Activated CD8-positive, alpha-beta memory T cell treated with anti-CD3 and anti-CD28 coated beads, Interleukin-2, amount 50 U/mL, for 48 hours (primary cell): ENCODE measurements at regions not wholly inside any gene's neighbourhood (a gene's known extent, or its start where the extent isn't known, plus 50 kb on each side); places are given as distances from the start of the nearest gene placed in this dataset.
"Not testable (repeated sequence)": the region's sequence is repeated elsewhere in the genome, so short reads cannot be mapped to it uniquely, and the experiment has no call there.

Experiments
- DNase-seq: peaks from one replicate; pipeline ENCODE4 v3.0.0-alpha.2; 2020

DNA sequence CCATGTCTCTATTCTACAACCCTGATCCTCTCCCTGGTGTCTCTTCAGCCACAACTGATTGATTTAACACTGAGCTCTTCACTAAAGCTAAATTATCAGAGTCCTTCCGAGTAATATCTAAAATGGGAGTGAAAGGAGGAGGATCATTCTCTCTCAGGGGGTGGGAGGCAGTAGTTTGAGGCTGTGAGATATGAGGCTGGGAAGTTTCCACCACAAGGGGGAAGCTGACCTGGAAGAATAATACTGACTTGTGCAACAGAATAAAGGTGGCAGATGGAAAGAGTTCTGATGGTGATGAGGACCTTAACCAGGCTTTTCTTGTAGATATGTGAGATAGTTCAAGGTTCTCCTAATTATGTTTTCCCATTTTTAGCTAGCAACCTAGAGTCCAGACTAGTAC lies 241.6 kb upstream of the VKORC1L1 start:
- not testable (repeated sequence) for DNase-seq

DNA sequence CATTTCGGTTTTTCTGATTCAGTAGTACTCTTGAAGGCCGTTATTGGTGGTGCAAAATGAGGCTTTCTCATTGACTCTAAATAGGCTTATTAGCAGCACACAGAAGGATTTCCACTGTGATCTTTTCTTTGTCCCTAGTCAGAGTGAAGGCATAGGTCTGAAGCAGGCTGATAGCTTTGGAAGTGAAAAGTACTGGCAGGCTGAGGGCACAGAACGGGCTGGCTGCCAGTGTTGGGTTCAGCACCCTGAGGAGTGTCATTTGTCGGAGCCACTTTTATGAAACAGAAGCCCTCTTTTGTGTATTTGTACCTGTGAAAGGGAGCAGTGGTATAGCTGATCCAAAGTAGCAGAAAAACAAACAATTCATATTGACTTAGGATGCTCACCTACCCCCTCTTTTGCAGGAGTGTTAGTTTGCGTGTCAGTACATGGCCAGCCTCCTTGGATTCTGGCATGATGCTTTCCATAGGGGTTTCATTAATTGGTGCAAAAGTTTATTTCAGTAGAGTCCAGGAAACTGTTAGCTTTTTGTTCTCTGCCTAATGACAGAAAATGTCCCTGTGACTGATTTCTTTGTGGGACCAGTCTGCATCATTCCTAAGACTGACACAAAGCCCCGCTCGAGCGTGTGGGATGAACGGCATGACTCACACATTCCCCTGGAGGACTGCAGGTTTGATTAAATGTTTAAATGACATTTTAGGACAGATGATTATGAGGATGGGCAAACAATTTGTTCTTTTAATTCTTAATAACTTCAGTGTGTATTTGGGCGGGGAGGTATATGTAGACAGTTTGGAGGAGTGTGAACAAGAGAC lies 239.1 kb upstream of the VKORC1L1 start:
- DNase-seq = not testable (repeated sequence)

DNA sequence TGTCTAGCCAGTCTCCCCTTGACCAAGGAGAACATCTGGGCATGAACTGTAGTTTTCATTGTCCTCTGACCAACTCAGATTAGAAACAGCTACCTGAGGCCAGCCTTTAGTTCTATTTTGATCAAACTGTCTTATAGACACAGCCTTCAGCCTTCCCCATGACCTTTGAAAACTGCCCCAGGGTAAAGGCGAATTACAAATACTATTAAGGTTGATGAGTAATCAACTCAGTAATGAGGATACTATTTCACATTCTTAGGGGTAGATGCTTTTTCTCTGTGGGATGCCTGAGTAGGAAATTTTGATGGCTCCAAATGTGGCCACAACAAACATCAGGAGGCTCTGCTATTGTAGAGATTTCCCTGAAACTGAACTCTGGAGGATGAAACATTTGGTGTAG lies 234.0 kb upstream of the VKORC1L1 start:
- DNase-seq = not testable (repeated sequence)

DNA sequence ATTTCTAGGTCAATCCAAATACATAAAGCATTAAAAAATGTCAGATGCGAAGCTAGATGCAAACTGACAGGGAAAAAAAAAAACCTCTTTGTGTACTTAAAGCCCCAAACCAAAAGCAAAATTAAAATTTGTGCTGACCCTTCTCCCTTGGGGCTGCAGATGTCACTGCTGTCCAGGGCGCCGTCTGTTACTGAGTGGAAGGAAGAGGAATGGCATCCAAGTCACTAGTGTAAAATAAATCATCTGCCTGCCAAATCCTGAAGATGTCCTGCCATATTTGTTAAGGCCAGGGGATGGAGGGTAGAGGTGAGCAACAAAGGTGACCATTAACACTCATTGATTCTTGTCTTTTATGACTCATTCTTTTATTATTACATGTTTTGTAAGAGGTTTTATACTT lies 233.2 kb upstream of the VKORC1L1 start:
- DNase-seq = not testable (repeated sequence)

DNA sequence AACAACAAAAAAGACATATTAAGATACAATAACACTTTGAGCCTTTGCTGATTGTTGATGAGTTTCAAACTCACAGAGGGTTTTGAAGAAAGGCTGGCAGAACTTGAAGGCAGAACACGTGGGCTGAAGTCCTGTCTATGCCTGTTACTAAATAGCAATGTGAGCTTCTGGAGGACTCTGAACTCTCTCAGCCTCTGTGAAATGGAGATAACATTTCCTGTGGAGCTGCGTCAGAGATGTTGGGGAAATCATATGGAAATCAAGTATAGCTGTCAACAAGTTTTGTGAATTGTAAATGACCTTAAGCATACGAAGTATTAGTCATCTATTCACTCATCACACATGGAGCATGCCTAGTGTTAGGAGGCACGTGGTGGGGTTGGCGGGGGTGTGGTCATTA lies 229.4 kb upstream of the VKORC1L1 start:
- DNase-seq = not testable (repeated sequence)

DNA sequence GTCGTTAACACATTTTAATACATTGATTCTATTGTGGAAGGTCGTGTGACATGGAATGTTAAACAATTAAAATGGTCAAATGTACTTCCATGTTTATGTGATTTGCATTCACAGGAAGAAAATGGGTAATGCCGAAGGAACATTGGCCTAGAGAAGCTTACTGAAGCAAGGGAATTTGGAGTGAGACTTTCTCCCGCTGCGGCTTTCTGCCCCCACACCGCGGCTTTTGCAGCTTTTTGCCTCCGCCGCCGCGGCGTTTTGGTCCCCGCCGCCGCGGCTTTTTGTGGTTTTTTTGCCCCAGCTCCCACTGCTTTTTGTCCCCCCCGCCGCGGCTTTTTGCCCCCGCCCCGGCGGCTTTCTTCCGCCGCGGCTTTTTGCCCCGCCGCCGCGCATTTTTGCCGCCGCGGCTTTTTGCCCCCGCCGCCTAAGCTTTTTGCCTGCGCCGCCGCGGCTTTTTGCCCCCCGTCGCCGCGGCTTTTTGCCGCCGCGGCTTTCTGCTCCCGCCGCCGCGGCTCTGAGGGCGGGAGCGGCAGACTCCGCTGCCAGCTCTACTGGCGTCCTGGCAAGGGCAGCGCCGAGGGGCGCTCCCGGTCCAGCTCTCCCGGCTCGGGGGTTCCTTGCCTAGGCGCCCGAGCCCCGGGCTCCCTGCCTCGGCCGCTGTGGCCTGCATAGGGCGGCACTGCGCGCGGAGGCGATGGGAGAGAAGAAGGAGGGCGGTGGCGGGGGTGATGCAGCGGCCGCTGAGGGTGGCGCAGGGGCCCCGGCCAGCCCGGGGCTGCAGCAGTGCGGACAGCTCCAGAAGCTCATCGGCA lies 225.5 kb upstream of the VKORC1L1 start:
- not testable (repeated sequence) for DNase-seq

DNA sequence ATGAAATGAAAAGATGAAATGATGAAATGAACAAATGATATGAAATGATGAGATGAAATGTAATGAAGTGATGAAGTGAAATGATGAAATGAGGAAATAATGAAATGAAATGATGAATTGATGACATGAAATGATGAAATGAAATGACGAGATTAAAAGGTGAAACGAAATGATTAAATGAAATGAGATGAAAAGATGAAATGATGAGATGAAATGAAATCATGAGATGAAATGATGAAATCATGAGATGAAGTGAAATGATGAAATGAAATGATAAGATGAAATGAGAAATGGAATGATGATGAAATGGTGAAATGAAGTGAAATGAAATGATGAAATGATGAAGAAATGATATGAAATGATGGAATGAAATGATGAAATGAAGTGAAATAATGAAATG lies 221.7 kb upstream of the VKORC1L1 start:
- not testable (repeated sequence) for DNase-seq

DNA sequence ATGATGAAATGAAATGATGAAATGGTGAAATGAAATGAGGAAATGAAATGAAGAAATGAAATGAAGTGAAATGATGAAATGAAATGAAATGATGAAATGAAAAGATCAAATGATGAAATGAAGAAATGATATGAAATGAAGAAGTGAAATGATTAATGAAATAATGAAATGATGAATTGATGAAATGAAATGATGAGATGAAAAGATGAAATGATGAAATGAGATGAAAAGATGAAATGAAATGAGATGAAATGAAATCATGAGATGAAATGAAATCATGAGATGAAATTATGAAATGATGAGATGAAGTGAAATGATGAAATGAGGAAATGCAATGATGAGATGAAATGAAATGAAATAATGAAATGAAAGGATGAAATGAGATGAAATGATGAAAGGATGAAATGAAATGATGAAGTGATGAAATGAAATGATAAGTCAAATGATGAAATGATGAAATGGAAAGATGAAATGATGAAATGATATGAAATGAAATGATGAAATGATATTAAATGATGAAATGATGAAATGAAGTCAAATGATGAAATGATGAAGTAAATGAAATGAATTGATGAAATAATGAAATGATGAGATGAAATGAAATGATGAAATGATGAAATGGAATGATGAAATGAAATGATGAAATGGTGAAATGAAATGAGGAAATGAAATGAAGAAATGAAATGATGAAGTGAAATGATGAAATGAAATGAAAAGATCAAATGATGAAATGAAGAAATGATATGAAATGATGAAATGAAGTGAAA lies 220.9 kb upstream of the VKORC1L1 start:
- DNase-seq = not testable (repeated sequence)

DNA sequence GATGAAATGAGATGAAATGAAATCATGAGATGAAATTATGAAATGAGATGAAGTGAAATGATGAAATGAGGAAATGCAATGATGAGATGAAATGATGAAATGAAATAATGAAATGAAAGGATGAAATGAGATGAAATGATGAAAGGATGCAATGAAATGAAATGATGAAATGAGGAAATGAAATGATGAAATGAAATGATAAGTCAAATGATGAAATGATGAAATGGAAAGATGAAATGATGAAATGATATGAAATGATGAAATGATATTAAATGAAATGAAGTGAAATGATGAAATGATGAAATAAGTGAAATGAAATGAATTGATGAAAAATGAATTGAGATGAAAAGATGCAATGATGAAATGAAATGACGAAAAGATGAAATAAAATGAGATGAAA lies 220.2 kb upstream of the VKORC1L1 start:
- not testable (repeated sequence) for DNase-seq

DNA sequence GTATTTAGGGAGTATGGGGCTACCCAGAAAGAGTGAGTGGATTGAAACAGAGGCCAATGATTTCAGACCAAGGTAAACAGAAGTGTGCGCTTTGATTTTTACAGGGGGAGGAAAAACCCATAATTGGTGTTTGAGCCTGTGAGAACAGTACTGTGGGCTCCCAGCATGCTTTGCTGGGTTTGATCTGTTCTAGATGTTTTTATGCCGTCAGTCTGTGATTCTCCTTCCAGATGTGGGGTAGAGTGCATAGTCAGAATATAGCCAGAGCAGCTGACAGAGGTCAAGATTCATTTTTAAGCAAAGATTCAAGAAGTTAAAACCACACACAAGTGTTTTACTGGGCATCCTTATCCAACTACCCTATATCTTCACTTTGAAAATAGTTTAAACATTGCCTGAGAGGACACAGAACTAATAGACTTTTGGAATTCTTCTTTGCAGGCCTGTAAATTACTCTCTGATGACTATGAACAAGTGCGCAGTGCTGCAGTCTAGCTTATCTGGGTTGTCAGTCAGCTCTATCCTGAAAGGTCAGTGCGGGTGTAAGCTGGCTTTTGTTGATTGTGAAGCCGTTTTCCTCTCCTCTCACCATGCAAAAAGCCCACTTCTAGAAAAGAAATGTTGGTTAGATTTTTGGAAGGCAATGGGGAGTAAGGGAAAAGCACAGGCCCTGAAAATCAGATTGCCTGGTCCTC lies 216.2 kb upstream of the VKORC1L1 start:
- DNase-seq = not testable (repeated sequence)

DNA sequence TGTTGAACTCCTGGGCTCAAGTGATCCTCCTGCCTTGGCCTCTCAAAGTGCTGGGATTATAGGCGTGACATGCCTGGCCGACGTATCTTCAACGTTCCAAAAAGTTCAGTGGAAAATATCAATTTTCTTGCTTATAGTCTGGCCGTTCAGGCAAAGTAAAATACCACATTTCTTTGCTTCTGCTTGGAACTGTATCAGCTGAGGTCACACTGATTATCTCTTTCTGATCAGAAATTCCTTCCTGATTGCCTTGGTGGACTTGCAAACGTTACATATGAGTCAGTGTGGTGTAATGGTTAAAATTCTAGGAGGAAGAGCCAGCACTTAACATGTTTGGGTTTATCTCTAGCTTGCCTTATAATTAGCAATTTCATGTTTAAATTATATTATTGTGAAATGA lies 189.5 kb upstream of the VKORC1L1 start:
- DNase-seq = not testable (repeated sequence)

DNA sequence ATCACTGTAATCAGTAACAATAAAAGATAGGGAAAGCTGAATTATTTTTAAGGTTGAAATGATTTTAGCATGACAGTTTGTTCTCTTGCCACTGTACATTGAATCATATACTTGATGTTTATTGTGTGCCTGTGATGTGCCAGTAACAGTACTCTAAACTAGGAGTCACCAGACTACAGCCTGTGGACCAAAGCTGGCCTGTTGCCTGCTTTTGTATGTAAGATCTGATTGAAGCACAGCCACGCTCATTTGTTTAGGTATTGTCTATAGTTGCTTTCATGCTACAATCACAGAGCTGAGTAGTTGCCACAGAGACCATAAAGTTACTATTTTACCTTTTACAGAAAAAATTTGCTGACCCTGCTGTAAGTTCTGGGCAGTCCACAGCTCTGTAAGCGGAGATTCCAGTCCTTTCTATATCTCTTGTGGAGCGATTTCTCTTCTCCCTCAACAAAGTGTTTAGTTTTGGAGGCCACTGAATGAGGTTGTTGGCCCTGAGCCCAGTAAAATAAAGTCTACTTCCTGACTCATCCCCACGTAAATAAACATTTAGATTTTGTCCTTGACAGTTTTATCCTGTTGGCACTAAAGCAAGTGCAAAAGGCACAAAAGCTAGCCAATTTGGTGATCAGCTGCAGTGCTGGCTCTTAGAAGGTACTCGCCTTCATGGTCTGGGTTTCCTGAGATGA lies 173.7 kb upstream of the VKORC1L1 start:
- not testable (repeated sequence) for DNase-seq

DNA sequence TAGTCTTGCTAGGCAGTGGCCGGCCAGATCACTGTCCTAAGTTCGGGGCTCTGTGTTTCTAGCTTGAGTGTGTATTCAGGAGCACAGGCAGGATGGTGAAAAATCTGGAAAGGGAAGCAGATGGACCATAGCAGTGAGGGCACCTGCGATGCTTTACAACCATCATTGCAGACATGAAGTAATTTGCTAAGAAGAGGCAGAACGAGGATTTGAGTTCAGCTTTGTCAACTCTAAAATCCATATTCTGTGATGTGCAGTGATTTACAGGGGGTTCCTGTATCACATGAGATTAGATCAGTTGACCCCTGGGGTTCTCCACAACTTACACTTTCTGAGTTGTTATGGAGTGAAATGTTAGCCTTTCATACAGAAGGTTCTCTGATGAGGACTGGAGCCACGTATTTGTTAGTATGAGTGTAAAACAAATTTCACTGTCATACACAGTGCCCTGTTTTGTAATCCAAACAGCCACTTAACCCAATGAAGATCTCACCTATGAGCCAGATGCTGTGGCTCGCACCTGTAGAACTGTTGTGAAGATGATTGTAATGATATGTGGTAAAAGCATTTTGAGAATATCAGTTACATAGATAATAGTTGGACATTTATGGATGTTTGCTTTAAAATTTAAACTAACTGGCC lies 173.0 kb upstream of the VKORC1L1 start:
- not testable (repeated sequence) for DNase-seq

DNA sequence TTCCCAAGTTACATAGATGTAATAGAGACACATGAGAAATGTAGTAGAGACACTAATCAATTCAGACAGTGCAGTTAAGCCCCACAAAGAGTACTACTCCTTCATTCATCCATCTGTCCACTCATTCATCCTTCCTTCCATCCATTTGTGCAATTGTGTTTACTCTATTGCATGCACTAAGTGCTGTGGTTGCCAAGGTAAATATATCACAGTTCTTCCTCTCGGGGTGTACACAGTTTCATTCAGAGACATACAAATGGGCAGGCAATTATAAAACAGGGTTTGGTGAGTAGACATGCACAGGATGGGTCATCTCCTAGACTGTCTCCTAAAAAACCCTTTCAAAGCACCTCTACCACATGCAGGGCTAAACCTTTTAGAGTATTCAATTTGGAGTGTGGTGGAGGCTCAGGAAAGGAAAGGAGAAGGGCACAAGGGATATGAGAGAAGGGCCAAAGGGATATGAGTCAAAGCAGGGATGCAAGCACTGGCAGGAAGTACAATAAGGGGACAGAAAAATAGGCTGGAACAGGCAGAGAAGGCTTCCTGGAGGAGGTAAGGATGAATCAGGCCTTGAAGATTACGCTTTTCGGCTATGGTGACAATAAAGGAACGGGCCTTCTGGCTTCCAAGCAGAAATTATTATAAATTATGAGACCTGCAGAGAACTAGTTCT lies 153.6 kb upstream of the VKORC1L1 start:
- DNase-seq = not testable (repeated sequence)

DNA sequence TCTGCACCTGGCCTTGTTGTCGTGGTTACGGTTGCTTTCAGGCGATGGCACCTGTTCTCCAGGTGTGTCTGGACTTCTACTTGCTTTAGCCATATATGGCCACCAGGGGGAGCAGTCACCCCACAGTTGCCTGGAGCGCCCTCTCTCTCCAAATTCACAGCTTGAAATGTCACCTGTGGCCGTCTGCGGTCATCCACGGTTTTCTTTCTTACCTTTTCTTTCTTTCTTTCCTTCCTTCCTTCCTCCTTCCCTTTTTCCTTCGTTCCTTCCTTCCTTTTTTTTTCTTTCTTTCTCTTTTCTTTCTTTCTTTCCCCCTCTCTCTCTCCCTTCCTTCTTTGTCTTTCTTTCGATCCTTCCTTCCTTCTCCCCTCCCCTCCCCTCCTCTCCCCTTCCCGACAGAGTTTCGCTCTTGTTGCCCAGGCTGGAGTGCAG lies 150.5 kb upstream of the VKORC1L1 start:
- DNase-seq = peak; percentile 77

DNA sequence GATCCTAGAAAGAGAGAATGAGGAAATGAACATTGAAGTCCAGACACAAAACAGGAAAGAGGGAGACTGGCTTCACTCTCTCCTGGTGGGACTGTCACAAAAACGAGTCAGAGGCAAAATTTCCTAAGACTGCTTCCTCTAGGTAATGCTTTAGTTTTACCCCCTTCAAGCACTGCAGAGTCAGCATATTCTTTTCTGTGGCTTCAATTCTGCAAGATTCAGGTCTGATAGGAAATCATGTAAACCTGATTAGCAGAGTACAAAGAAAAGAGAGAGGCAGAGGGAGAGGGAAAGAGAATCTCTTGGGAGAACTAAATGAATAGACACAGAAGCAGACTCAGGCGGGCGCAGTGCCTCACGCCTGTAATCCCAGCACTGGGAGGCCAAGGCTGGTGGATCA lies 145.7 kb upstream of the VKORC1L1 start:
- not testable (repeated sequence) for DNase-seq

DNA sequence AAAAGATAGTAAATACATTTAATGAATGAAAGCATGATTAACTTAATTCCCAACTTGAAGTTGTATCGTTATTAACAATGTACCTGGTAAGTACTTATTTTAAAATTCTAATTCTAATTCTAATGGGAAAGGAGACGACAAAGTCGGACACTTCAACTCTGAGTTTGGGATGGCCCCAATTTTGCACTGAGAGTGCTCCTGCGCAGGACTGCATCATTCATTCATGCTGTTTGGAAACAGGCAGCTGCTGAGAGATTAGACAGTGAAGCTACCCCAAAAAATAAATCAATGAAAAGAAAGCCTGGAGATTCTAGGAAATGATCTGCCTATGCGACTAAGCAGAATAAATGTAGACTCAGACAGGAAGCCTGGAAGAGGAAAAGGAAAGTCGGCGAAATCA lies 141.7 kb upstream of the VKORC1L1 start:
- DNase-seq = no peak

DNA sequence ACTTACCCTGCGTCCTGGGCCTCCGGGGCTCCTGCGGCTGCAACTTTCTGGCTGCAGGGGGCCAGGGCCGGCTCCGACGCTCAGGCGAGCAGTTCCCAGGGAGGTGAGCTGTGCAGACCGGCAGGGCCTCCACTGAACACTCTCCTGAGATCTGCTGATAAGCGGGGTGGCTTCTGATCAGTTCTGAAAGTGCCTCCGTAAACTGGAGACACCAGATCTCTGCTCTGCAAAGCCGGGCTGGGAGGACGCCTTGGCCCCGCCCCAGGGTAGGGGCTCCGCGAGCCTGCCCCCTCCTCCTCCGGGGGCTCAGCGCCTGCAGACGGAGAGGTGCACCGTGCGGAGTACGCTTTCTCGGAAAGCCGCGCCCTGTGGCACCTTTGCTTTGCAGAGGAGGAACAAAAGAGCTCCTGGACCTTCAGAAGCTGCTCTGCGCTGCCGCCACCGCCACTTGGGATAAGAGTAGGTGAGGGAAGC lies 141.3 kb upstream of the VKORC1L1 start:
- peak; percentile 59 for DNase-seq

DNA sequence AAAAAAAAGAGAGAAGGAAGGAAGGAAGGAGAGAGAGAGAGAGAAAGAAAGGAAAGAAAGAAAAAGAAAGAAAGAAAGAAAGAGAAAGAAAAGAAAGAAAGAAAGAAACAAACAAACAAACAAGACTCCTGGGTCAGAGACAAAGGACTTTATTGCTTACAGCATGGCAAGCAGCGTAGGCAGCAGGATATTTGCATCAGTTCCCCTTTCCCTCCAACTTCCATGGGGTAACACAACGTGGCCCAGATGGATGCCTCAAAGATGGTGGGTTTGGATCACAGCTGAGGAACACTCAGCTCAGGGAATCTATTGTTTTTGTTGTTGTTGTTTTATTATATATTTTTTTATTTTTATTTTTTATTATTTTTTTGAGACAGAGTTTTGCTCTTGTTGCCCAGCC lies 128.5 kb upstream of the VKORC1L1 start:
- peak; percentile 13 for DNase-seq

DNA sequence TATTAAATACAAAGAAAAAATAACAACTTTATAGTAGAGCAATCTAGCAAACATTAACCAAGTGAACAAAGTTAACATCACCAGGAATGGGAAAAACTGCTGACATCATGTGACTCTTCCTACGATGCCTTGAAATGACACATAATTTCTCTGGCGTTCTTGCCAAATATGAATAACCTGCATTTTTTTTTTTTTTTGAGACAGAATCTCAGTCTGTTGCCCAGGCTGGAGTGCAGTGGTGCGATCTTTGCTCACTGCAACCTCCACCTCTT lies 126.5 kb upstream of the VKORC1L1 start:
- DNase-seq = no peak

DNA sequence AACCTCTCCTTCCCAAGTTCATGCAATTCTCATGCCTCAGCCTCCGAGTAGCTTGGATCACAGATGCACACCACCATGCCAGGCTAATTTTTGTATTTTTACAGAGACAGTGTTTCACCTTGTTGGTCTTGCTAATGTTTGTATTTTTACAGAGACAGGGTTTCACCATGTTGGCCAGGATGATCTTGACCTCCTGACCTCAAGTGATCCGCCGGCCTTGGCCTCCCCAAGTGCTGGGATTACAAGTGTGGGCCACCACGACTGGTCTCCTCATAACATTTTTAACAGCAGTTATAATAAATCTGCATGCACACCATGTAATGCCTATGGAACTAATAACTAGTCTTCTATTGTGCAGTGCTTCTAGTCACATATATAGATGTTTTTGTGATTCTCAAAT lies 123.8 kb upstream of the VKORC1L1 start:
- no peak for DNase-seq
